Right lobe of liver (tissue), 4 donors: ENCODE measurements at regions not wholly inside any gene's neighbourhood (a gene's known extent, or its start where the extent isn't known, plus 50 kb on each side); places are given as distances from the start of the nearest gene placed in this dataset.

ENCODE experiments used
- POLR2A ChIP-seq: fragments of 450-650 bp; IDR thresholded peaks from one replicate; pipeline ENCODE4 v1.6.1; 2017; ENCODE audit warnings: antibody characterized with exemption, mild to moderate bottlenecking
- TF ChIP-seq, protein P1 (sequence below), 4 donors: fragments of 200-600 bp in 3 of 4; fragments of 450-650 bp in 1 of 4; IDR thresholded peaks; one replicate each; pipeline versions ENCODE4 v1.5.1 to v1.8.0; 2016 to 2022; ENCODE audit warnings: antibody characterized with exemption in 4 of 4, mild to moderate bottlenecking in 2 of 4
- donor health status: DM: no; HTN: no; CAD: no.
- donor health status: DM: no; HTN: no; CAD: no.
- donor health status: DM: no; HTN: yes; CAD: no.

DNA sequence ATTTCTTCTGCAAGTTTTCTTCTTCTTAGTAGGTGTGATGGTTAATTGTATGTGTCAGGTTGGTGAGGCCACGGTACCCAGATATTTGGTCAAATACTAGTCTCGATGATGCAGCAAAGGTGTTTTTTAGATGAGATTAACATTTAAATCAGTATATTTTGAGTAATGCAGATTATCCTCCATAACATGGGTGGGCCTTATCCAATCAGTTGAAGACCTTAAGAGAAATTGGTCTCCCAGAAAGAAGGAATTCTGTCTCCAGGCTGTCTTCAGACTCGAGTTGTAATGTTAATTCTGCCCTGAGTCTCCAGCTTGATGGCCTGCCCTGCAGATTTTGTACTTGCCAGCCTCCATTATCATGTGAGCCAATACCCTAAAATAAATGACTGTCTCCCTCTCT is 122.5 kb upstream of the TSPAN5 start:
- TF ChIP-seq, protein P1, sequence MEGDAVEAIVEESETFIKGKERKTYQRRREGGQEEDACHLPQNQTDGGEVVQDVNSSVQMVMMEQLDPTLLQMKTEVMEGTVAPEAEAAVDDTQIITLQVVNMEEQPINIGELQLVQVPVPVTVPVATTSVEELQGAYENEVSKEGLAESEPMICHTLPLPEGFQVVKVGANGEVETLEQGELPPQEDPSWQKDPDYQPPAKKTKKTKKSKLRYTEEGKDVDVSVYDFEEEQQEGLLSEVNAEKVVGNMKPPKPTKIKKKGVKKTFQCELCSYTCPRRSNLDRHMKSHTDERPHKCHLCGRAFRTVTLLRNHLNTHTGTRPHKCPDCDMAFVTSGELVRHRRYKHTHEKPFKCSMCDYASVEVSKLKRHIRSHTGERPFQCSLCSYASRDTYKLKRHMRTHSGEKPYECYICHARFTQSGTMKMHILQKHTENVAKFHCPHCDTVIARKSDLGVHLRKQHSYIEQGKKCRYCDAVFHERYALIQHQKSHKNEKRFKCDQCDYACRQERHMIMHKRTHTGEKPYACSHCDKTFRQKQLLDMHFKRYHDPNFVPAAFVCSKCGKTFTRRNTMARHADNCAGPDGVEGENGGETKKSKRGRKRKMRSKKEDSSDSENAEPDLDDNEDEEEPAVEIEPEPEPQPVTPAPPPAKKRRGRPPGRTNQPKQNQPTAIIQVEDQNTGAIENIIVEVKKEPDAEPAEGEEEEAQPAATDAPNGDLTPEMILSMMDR (IDR thresholded peaks at IDR 0.05), result no peak
- TF ChIP-seq POLR2A, result no peak
